G401 (cell line): ENCODE measurements at regions not wholly inside any gene's neighbourhood (a gene's known extent, or its start where the extent isn't known, plus 50 kb on each side); places are given as distances from the start of the nearest gene placed in this dataset.

Source experiments
- DNase-seq: peaks from one replicate; pipeline ENCODE4 v3.0.0-alpha.2; 2015; ENCODE audit warnings: low spot score
- in situ Hi-C: cut with HindIII; loops from 2 replicates; pipeline ENCODE4 v1.10.0; 2016; ENCODE audit warnings: low sequenced_read_pairs, mixed read lengths

- no peak for DNase-seq
- in situ Hi-C loops, result no loop called here
Measured at GRCh38 chr12:74440469-74440868, 97.2 kb upstream of the ATXN7L3B start.

- in situ Hi-C loops, result no loop called here
- no peak for DNase-seq
Measured at GRCh38 chr12:74441872-74442271, 95.8 kb upstream of the ATXN7L3B start.

- in situ Hi-C loops, result no loop called here
- DNase-seq, result no peak
Measured at GRCh38 chr12:74446466-74446865, 91.2 kb upstream of the ATXN7L3B start.

GRCh38 chr12:74449872-74450271, 87.8 kb upstream of the ATXN7L3B start:
- no peak for DNase-seq
- in situ Hi-C loops, result no loop called here

GRCh38 chr12:74454109-74454508, 83.5 kb upstream of the ATXN7L3B start:
- in situ Hi-C loops, result no loop called here
- DNase-seq, result no peak

GRCh38 chr12:74455429-74455828, 82.2 kb upstream of the ATXN7L3B start:
- DNase-seq, result no peak
- in situ Hi-C loops, result no loop called here

- DNase-seq, result no peak
- in situ Hi-C loops, result no loop called here
Measured at GRCh38 chr12:74456431-74456830, 81.2 kb upstream of the ATXN7L3B start.

- DNase-seq, result no peak
- in situ Hi-C loops, result no loop called here
Measured at GRCh38 chr12:74468401-74468800, 69.2 kb upstream of the ATXN7L3B start.

- no peak for DNase-seq
- in situ Hi-C loops, result no loop called here
Measured at GRCh38 chr12:74476234-74476633, 61.4 kb upstream of the ATXN7L3B start.

- no peak for DNase-seq
- in situ Hi-C loops, result no loop called here
Measured at GRCh38 chr12:74481078-74481477, 56.6 kb upstream of the ATXN7L3B start.

- in situ Hi-C loops, result no loop called here
- DNase-seq, result no peak
Measured at GRCh38 chr12:74482115-74482514, 55.5 kb upstream of the ATXN7L3B start.

- DNase-seq, result no peak
- in situ Hi-C loops, result no loop called here
Measured at GRCh38 chr12:74483057-74483456, 54.6 kb upstream of the ATXN7L3B start.
